Osteocyte (in vitro differentiated cells): ENCODE measurements at regions not wholly inside any gene's neighbourhood (a gene's known extent, or its start where the extent isn't known, plus 50 kb on each side); places are given as distances from the start of the nearest gene placed in this dataset.
"Not testable (repeated sequence)": the region's sequence is repeated elsewhere in the genome, so short reads cannot be mapped to it uniquely, and the experiment has no call there.

Experiments used
- DNase-seq: peaks from one replicate; pipeline ENCODE4 v3.0.0; 2021; ENCODE audit warnings: mixed read lengths; ENCODE audit not compliant: unreplicated experiment; ENCODE audit errors: extremely low spot score
- H3K27ac Mint-ChIP-seq: one replicate; pipeline ENCODE4 v1.8.0; 2021; ENCODE audit warnings: mild to moderate bottlenecking, mixed read lengths; ENCODE audit not compliant: unreplicated experiment
- H3K27me3 Mint-ChIP-seq: one replicate; pipeline ENCODE4 v1.8.0; 2021; ENCODE audit warnings: mixed read lengths; ENCODE audit not compliant: unreplicated experiment
- H3K36me3 Mint-ChIP-seq: one replicate; pipeline ENCODE4 v1.8.0; 2021; ENCODE audit warnings: mixed read lengths; ENCODE audit not compliant: unreplicated experiment
- H3K4me1 Mint-ChIP-seq: one replicate; pipeline ENCODE4 v1.8.0; 2021; ENCODE audit warnings: mixed read lengths; ENCODE audit not compliant: unreplicated experiment
- H3K4me3 Mint-ChIP-seq: one replicate; pipeline ENCODE4 v1.8.0; 2021; ENCODE audit warnings: mild to moderate bottlenecking, moderate library complexity, mixed read lengths; ENCODE audit not compliant: unreplicated experiment
- H3K9me3 Mint-ChIP-seq: one replicate; pipeline ENCODE4 v1.8.0; 2021; ENCODE audit warnings: mixed read lengths; ENCODE audit not compliant: unreplicated experiment
- TF ChIP-seq, protein P1 (sequence below): fragments of 200-600 bp; sonication (generic); IDR thresholded peaks from 2 replicates; pipeline ENCODE4 v1.5.0; 2021; ENCODE audit warnings: antibody characterized with exemption, mild to moderate bottlenecking, moderate library complexity

DNA sequence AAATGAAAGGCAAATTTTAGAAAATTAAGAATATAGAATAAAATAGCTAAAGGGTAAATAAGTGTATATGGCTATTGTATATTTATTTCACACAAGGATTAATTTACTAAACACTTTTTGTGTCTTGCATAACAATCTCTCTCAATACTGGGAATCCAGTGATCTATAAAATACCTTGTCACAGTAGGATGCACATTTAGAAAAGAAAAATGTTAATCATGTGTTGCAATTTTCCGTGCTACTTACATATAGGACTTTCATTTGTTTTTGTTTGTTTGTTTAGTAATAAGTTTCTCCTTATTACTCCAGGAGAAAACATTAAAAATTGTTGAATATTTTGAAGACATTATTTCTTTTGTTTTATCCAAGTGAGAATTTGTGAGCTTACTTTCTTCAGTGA, 1533.3 kb downstream of the SLITRK5 start:
- Mint-ChIP-seq H3K27ac (no peak overlapping the region), H3K4me3 (no peak overlapping the region), H3K27me3 (peaks cover 2% of the 10 kb centered on the region), H3K9me3 (no peaks in the 10 kb centered on the region), H3K4me1 (no peaks in the 10 kb centered on the region), H3K36me3 (no peaks in the 10 kb centered on the region)
- TF ChIP-seq, protein P1, sequence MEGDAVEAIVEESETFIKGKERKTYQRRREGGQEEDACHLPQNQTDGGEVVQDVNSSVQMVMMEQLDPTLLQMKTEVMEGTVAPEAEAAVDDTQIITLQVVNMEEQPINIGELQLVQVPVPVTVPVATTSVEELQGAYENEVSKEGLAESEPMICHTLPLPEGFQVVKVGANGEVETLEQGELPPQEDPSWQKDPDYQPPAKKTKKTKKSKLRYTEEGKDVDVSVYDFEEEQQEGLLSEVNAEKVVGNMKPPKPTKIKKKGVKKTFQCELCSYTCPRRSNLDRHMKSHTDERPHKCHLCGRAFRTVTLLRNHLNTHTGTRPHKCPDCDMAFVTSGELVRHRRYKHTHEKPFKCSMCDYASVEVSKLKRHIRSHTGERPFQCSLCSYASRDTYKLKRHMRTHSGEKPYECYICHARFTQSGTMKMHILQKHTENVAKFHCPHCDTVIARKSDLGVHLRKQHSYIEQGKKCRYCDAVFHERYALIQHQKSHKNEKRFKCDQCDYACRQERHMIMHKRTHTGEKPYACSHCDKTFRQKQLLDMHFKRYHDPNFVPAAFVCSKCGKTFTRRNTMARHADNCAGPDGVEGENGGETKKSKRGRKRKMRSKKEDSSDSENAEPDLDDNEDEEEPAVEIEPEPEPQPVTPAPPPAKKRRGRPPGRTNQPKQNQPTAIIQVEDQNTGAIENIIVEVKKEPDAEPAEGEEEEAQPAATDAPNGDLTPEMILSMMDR = no peak
- no peak for DNase-seq

DNA sequence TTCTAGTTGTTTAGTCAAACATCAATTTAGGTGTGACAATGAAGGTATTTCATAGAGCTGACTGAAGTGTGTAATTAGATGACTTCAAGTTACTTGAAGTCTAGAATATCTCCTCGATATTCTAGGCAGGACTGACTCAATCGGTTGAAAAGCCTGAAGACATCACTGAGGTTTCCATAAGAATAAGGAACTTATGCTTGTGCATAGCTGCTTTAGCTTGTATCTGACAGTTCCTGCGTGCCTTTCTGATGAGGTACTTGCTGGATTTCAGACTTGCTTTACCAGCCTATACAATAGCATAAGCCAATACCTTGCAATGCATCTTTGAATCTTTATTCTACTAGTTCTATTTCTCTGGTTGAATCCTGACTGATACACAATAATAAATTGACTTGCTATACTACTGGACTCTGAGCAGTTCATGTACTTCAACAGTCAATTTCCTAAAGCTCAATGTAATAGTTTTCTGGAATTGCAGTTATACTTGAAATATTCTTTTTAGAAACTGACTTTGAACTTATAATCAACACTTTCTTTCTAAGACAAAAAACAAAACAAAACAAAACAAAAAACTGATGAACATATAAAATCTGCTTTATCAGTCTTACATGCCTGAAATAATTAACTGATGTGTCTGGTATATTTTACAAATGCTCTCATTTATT, 1534.8 kb downstream of the SLITRK5 start:
- DNase-seq = no peak
- Mint-ChIP-seq H3K4me1 (no peaks in the 10 kb centered on the region), H3K9me3 (no peaks in the 10 kb centered on the region), H3K4me3 (no peak overlapping the region), H3K27me3 (peaks cover under 1% of the 10 kb centered on the region), H3K36me3 (no peaks in the 10 kb centered on the region), H3K27ac (no peak overlapping the region)
- TF ChIP-seq, protein P1 = no peak

DNA sequence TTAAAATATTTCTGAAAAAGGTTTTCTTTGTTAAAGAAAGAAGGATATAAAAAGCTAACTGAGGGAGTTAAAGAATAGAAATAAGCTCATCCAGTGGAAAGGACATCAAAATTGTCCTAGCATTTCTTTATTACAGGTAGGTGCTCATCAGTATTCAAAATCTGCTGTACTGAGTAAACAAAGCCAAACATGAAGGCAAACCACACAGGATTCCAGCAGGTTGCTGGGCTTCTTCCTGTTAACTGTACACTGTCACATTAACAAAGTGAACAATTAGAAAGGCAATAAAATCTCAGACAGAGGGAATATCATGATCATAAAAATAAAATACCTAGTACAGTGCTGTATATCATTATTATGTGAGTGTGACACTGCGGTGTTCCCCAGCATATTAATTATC, 1541.0 kb downstream of the SLITRK5 start:
- Mint-ChIP-seq H3K27ac (no peak overlapping the region), H3K4me1 (no peaks in the 10 kb centered on the region), H3K9me3 (peaks cover 7% of the 10 kb centered on the region), H3K36me3 (no peaks in the 10 kb centered on the region), H3K4me3 (no peak overlapping the region), H3K27me3 (no peaks in the 10 kb centered on the region)
- DNase-seq = no peak
- TF ChIP-seq, protein P1 = no peak

DNA sequence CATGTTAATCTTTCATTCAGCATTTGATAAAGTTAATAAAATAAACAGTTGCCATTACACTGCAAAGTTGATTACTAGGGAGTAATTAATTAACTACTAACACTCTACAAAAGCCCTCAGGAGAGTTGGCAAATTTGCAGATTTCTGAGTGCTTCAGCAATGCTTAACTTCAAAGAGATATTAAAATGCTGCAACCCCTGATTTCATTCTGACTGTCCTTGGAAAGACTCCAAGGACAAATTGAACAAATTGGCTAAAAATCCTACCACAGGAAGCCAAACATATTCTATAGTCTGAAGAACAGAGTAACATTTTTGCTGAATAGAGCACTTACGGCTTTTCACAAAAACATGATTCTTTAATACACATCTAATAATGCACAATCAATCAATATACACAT, 1543.0 kb downstream of the SLITRK5 start:
- no peak for DNase-seq
- Mint-ChIP-seq H3K27me3 (no peaks in the 10 kb centered on the region), H3K36me3 (no peaks in the 10 kb centered on the region), H3K27ac (no peak overlapping the region), H3K4me3 (no peak overlapping the region), H3K9me3 (peaks cover 7% of the 10 kb centered on the region), H3K4me1 (no peaks in the 10 kb centered on the region)
- TF ChIP-seq, protein P1 = no peak

DNA sequence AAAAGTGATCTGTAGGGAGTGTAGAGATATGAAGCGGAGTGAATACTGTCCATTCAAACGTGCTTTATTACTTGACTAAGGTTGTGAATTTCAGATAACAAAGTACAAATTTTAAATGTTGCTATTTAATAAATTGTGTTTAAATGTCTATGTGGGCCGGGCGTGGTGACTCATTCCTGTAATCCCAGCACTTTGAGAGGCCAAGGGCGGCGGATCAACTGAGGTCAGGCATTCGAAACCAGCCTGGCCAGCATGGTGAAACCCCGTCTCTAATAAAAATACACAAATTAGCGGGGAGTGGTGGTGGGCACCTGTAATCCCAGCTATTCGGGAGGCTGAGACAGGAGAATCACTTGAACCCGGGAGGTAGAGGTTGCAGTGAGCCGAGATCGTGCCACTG, 1544.1 kb downstream of the SLITRK5 start:
- H3K4me1 Mint-ChIP-seq, DNase-seq, H3K27me3 Mint-ChIP-seq, H3K27ac Mint-ChIP-seq, H3K4me3 Mint-ChIP-seq, H3K36me3 Mint-ChIP-seq: not testable (repeated sequence)
- H3K9me3 Mint-ChIP-seq = peaks cover 13% of the 10 kb centered on the region

DNA sequence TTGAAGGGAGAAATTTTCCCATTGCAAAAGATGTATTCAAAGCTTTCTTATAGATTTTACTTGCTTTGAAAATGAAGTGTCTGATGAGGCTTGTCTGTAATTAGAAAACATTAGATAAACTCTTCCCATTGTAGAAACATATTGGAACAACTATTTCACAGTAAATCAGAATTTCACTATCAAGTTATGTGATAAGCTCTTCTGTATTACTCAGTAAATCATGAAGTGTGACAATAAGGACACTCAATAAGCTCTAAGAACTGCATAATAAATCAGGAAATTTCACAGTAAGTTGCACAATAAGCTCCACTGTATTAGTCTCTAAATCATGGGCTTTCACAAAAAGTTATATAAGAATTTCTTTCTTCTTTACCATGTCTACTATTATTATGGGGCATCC, 1546.6 kb downstream of the SLITRK5 start:
- Mint-ChIP-seq H3K4me1 (no peaks in the 10 kb centered on the region), H3K4me3 (no peak overlapping the region), H3K36me3 (peaks cover 5% of the 10 kb centered on the region), H3K27ac (no peak overlapping the region), H3K27me3 (no peaks in the 10 kb centered on the region), H3K9me3 (peaks cover 24% of the 10 kb centered on the region)
- TF ChIP-seq, protein P1 = no peak
- no peak for DNase-seq
